Osteocyte (in vitro differentiated cells): ENCODE measurements at regions not wholly inside any gene's neighbourhood (a gene's known extent, or its start where the extent isn't known, plus 50 kb on each side); places are given as distances from the start of the nearest gene placed in this dataset.

Experiments used
- DNase-seq: peaks from one replicate; pipeline ENCODE4 v3.0.0; 2021; ENCODE audit warnings: mixed read lengths; ENCODE audit not compliant: unreplicated experiment; ENCODE audit errors: extremely low spot score
- H3K27ac Mint-ChIP-seq: one replicate; pipeline ENCODE4 v1.8.0; 2021; ENCODE audit warnings: mild to moderate bottlenecking, mixed read lengths; ENCODE audit not compliant: unreplicated experiment
- H3K27me3 Mint-ChIP-seq: one replicate; pipeline ENCODE4 v1.8.0; 2021; ENCODE audit warnings: mixed read lengths; ENCODE audit not compliant: unreplicated experiment
- H3K36me3 Mint-ChIP-seq: one replicate; pipeline ENCODE4 v1.8.0; 2021; ENCODE audit warnings: mixed read lengths; ENCODE audit not compliant: unreplicated experiment
- H3K4me1 Mint-ChIP-seq: one replicate; pipeline ENCODE4 v1.8.0; 2021; ENCODE audit warnings: mixed read lengths; ENCODE audit not compliant: unreplicated experiment
- H3K4me3 Mint-ChIP-seq: one replicate; pipeline ENCODE4 v1.8.0; 2021; ENCODE audit warnings: mild to moderate bottlenecking, moderate library complexity, mixed read lengths; ENCODE audit not compliant: unreplicated experiment
- H3K9me3 Mint-ChIP-seq: one replicate; pipeline ENCODE4 v1.8.0; 2021; ENCODE audit warnings: mixed read lengths; ENCODE audit not compliant: unreplicated experiment
- CTCF ChIP-seq: fragments of 200-600 bp; sonication (generic); IDR thresholded peaks from 2 replicates; pipeline ENCODE4 v1.5.0; 2021; ENCODE audit warnings: antibody characterized with exemption, mild to moderate bottlenecking, moderate library complexity

DNA sequence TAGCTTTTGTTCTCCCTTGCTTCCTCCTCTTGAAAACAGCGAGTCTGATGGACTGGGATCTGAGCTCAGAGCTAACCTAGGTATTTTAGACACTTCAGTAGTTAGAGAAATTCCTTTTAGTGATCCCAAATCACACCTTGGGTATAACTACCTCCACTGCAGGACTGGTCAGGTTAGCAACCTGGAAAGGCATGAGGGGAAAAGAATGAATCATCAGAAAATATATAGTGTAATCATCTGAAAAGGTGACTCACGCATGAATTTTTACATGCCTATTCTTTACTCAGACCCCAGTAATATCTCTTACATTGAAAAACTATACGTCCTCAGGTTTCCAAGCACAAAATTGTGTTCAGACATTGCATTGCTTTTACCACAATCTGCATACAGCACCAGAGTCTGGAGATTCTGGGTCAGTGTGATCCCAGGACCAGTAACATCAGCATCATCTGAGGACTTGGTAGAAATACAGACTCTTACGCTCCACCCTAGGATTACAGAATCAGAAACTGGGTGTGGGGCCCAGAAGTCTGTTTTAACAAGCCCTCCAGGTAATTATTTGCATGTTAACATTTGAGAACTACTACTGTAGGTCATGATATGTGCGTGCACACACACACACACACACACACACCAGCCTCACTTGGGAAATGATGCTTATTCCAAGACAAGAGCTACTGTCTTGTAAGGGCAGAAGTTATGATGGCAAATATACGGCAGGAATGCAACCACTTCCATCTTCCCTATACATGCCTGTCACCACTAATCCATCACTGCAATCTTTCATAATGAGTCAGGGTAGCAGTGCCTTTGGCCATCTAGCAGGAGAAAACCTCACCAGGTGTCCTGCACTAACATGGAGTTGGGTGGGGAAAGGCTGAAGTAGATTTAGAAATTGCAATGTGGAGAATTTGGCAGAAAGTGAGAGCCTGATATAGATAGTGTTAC lies 271.6 kb upstream of the MAP3K1 start:
- DNase-seq = no peak
- Mint-ChIP-seq H3K4me1 (peaks cover 17% of the 10 kb centered on the region), H3K27ac (no peak overlapping the region), H3K4me3 (no peak overlapping the region), H3K36me3 (no peaks in the 10 kb centered on the region), H3K9me3 (no peaks in the 10 kb centered on the region), H3K27me3 (no peaks in the 10 kb centered on the region)
- TF ChIP-seq CTCF = no peak

DNA sequence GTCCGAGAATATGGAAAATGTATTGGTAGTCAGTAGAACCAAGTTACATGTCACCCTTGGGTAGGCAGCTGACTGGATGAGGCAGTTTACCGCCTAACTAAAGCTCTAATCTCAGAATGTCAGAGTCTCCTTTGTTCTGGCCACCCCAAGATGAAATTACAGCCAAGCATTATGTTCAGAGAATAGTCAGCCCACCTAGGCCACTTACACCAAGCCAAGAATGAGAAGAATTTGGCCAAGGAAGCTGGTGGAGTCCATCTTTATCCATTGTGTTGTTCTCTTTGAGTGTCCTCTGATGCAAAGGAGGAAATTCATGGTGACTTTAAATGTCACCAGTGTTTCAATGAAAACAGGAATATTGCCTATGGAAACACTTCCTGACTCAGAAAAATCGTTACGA lies 275.1 kb upstream of the MAP3K1 start:
- Mint-ChIP-seq H3K4me3 (no peak overlapping the region), H3K27ac (no peak overlapping the region), H3K27me3 (no peaks in the 10 kb centered on the region), H3K9me3 (no peaks in the 10 kb centered on the region), H3K4me1 (peaks cover 17% of the 10 kb centered on the region), H3K36me3 (no peaks in the 10 kb centered on the region)
- TF ChIP-seq CTCF = no peak
- DNase-seq = no peak

DNA sequence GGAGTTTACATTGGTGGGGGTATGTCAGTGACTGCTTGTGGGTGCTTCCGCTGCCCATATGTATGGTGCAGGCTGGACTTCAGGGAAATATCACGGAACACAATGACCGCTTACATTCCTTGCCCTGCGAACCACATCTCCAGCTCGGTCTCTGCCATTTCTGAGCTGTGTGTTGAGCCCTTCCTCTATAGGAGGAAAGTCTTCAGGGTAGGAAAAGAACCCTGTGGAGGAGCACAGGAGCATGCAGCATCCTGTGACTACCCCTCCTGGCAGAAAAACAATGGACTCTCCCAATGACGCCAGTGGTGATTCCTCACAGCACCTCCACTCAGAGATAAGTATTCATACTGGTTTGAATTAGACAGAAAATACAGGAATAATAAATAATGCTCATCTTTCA lies 276.8 kb upstream of the MAP3K1 start:
- DNase-seq = no peak
- Mint-ChIP-seq H3K27me3 (no peaks in the 10 kb centered on the region), H3K4me3 (no peak overlapping the region), H3K9me3 (no peaks in the 10 kb centered on the region), H3K4me1 (peaks cover 5% of the 10 kb centered on the region), H3K36me3 (no peaks in the 10 kb centered on the region), H3K27ac (no peak overlapping the region)
- no peak for TF ChIP-seq CTCF

- DNase-seq = no peak
- H3K4me1 Mint-ChIP-seq = no peaks in the 10 kb centered on the region
- no peak for TF ChIP-seq CTCF
- H3K27ac Mint-ChIP-seq = no peak overlapping the region
- no peaks in the 10 kb centered on the region for H3K9me3 Mint-ChIP-seq
- H3K27me3 Mint-ChIP-seq = no peaks in the 10 kb centered on the region
- H3K4me3 Mint-ChIP-seq = no peak overlapping the region
- H3K36me3 Mint-ChIP-seq = no peaks in the 10 kb centered on the region
These were observed 280.0 kb upstream of the MAP3K1 start for GRCh38 chr5:56535347-56535746.

- DNase-seq = no peak
- H3K36me3 Mint-ChIP-seq = no peaks in the 10 kb centered on the region
- no peaks in the 10 kb centered on the region for H3K27me3 Mint-ChIP-seq
- H3K27ac Mint-ChIP-seq = no peak overlapping the region
- H3K4me1 Mint-ChIP-seq = no peaks in the 10 kb centered on the region
- no peak overlapping the region for H3K4me3 Mint-ChIP-seq
- H3K9me3 Mint-ChIP-seq = no peaks in the 10 kb centered on the region
- no peak for TF ChIP-seq CTCF
These were observed 281.1 kb upstream of the MAP3K1 start for GRCh38 chr5:56534102-56534829.
